ENCODE measurements at regions not wholly inside any gene's neighbourhood (a gene's known extent, or its start where the extent isn't known, plus 50 kb on each side); places are given as distances from the start of the nearest gene placed in this dataset.
"Not testable (repeated sequence)": the region's sequence is repeated elsewhere in the genome, so short reads cannot be mapped to it uniquely, and the experiment has no call there.

GRCh38 chr15:39260791-39261190, 320.1 kb upstream of the THBS1 start:
- TF ChIP-seq OSR1 (CRISPR knock-in tag; IDR thresholded peaks at IDR 0.05): no peak
- no peak for TF ChIP-seq POU6F1 (CRISPR knock-in tag; IDR thresholded peaks at IDR 0.05; ENCODE audit: borderline replicate concordance, low read depth)
- TF ChIP-seq ZNF565 (CRISPR knock-in tag; conservative IDR thresholded peaks at IDR 0.05; ENCODE audit: low read depth): no peak
- TF ChIP-seq RARB (CRISPR knock-in tag; IDR thresholded peaks at IDR 0.05): no peak
- TF ChIP-seq TSHZ2 (CRISPR knock-in tag; IDR thresholded peaks at IDR 0.05): no peak
- no peak for TF ChIP-seq CREB5 (CRISPR knock-in tag; IDR thresholded peaks at IDR 0.05; ENCODE audit: low read depth)
- TF ChIP-seq ZNF70 (CRISPR knock-in tag; IDR thresholded peaks at IDR 0.05): no peak
- ATAC-seq: no peak

- peak; percentile 68 for TF ChIP-seq ISL1 (CRISPR knock-in tag; IDR thresholded peaks at IDR 0.05)
- peak; percentile 84 for ATAC-seq
Measured at GRCh38 chr15:39261397-39262183, 319.3 kb upstream of the THBS1 start.

GRCh38 chr15:39262995-39263772, 317.7 kb upstream of the THBS1 start:
- TF ChIP-seq TOX (CRISPR knock-in tag; IDR thresholded peaks at IDR 0.05; ENCODE audit: borderline replicate concordance) (peak; percentile 72; the same call in 1 of the 2 replicates), ISL1 (CRISPR knock-in tag; IDR thresholded peaks at IDR 0.05) (peak; percentile 53; the same call in 1 of the 2 replicates), PATZ1 (CRISPR knock-in tag; IDR thresholded peaks at IDR 0.05; ENCODE audit: borderline replicate concordance) (0 out of 2 replicates have a peak, but pooled peaks have one; percentile 31), ZNF8 (CRISPR knock-in tag; IDR thresholded peaks at IDR 0.05) (peak; percentile 56; the same call in 1 of the 2 replicates)
- ATAC-seq: not testable (repeated sequence)

GRCh38 chr15:39265261-39265660, 315.6 kb upstream of the THBS1 start:
- ATAC-seq: no peak

More at GRCh38 chr15:39265261-39265660, 315.6 kb upstream of the THBS1 start:
- no peak for TF ChIP-seq RARB (CRISPR knock-in tag; IDR thresholded peaks at IDR 0.05)
- no peak for TF ChIP-seq ISL1 (CRISPR knock-in tag; IDR thresholded peaks at IDR 0.05)
- TF ChIP-seq TCF4 (CRISPR knock-in tag; IDR thresholded peaks at IDR 0.05; ENCODE audit: borderline replicate concordance): no peak
- no peak for TF ChIP-seq CREB5 (CRISPR knock-in tag; IDR thresholded peaks at IDR 0.05; ENCODE audit: low read depth)
- no peak for TF ChIP-seq POU6F1 (CRISPR knock-in tag; IDR thresholded peaks at IDR 0.05; ENCODE audit: borderline replicate concordance, low read depth)
- TF ChIP-seq OSR1 (CRISPR knock-in tag; IDR thresholded peaks at IDR 0.05): no peak
- TF ChIP-seq BACH2 (CRISPR knock-in tag; IDR thresholded peaks at IDR 0.05; ENCODE audit: borderline replicate concordance): no peak
- TF ChIP-seq ESRRG (CRISPR knock-in tag; IDR thresholded peaks at IDR 0.05): no peak
- no peak for TF ChIP-seq ZFP3 (CRISPR knock-in tag; IDR thresholded peaks at IDR 0.05)
- TF ChIP-seq CSDC2 (CRISPR knock-in tag; IDR thresholded peaks at IDR 0.05): no peak
- no peak for TF ChIP-seq SNAI2 (CRISPR knock-in tag; IDR thresholded peaks at IDR 0.05)
- no peak for TF ChIP-seq ARNTL (CRISPR knock-in tag; IDR thresholded peaks at IDR 0.05; ENCODE audit: borderline replicate concordance, low read depth)
- TF ChIP-seq PPARA (CRISPR knock-in tag; IDR thresholded peaks at IDR 0.05; ENCODE audit: borderline replicate concordance): no peak
- TF ChIP-seq ZNF565 (CRISPR knock-in tag; conservative IDR thresholded peaks at IDR 0.05; ENCODE audit: low read depth): no peak
- no peak for TF ChIP-seq ZC3H10 (CRISPR knock-in tag; IDR thresholded peaks at IDR 0.05)
